Stimulated activated CD8-positive, alpha-beta memory T cell treated with anti-CD3 and anti-CD28 coated beads, Interleukin-12 subunit alpha, Interleukin-12 subunit beta, amount 100 ng/mL, for 1 hour (primary cell): ENCODE measurements at regions not wholly inside any gene's neighbourhood (a gene's known extent, or its start where the extent isn't known, plus 50 kb on each side); places are given as distances from the start of the nearest gene placed in this dataset.
"Not testable (repeated sequence)": the region's sequence is repeated elsewhere in the genome, so short reads cannot be mapped to it uniquely, and the experiment has no call there.

Experiments
- DNase-seq: peaks from one replicate; pipeline ENCODE4 v3.0.0-alpha.2; 2020; ENCODE audit warnings: low read depth

DNA sequence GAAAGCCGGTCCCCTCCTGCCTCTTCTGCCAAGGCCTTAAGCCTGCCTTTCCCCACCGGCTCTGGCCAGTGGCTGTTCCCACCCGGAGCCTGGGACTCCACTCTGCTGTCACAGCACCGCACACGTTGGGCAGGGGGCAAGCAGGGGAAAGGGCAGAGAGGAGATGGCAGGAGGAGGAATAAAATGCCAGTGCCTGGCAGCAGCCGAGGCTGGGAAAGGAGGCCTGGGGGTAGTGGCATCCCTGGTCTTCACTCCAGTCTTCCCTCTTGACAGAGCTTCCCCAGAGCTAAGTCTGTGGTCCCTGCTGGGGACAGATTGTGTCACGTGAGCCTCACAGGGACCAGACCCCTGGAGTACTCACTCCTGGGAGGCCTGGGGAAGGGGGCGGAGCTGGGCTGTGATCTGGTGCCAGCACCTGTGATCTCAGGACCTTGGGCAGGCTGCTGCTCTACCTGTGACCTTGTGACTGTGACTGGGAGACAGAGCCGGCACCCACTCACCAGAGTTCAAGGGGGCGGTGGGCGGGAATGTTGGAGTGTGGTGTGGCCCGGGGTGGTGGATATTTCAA, 97.2 kb upstream of the GSE1 start:
- no peak for DNase-seq

DNA sequence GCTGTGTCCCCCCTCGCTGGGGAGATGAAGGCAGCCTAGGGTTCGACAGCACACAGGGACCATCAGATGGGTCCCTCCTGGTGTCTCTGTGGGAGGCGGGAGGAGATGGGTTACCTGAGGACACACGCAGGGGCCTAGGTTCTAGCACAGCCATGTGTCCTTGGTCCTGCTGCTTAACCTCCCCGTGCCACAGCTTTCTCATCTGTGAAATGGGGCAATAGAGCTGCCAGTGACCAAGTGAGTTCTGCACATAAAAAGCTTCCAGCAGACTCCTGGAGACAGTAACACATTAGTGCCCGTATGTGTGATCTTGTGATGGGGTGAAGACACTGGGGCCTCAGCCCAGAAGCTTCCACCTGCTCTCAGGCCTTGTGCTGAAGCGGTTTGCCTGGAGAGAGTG, 96.0 kb upstream of the GSE1 start:
- no peak for DNase-seq

DNA sequence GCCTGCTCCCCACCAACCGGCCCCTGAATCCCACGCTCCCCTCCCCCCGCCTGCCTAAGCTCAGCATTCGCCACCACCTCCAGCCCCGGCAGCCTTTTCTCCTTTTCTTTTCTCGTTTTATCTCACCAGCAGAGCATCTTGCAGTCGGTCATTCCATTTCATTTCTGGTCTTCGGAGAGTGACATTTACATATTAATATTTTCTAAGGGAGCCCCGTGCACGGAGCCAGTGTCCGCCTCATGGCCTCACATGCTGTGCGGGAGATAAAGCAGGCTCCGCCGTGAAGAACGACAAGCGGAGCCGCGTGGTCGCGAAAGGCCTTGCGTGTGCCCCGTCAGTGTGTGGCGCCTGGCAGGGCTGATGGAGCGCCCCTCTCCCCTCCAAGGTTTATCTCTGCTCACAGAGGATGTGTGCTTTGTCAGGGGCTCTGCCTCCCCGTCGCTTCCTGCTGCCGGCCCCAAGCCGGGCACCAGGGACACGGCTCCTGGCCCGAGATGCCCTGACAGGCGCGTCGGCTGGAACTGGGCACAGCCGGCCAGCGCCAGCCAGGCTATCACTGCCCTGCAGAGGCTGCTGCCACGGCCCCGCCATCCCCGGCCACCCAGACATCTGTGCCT, 95.5 kb upstream of the GSE1 start:
- no peak for DNase-seq

DNA sequence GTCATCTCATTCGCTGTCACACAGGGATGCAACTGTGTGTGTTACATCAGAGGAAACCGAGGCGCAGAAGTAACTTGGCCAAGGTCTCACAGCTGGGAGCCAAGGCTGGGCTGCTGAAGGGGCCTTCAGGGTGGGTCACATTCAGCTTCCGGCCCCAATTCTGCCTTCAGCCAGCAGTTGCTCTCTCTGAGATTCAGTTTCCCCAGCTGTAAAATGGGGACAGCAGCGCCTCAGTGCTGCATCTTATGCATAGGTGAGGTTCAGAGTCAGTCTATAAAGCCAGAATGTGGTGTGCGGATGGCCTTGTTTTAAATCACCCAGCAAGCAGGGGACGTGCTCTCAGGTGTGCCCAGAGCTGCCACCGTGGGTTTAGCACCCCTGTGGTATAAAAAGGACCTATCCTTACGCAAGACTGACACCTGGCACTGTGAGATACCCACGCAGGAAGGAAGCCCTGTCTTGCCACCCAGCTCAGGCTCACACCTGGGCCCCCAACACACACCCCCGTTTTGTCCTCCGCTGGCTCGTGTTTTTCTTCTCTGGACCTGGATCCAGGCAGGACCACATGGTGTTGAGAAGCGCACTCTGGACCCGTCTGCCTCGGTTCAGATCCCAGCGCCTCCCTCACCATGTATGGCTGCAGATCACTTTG, 94.6 kb upstream of the GSE1 start:
- no peak for DNase-seq

DNA sequence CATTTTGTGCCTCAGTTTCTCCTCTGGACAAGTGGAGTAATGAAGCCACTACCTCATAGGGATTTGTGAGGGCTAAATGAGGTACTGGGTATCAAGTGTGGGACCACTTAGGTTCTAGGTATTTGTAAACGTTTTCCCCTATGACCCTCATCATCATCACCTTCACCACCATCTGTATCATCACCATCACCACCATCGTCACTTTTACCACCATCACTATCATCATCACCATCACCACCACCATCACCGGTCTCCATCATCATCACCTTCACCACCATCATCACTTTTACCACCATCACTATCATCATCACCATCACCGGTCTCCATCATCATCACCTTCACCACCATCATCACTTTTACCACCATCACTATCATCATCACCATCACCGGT, 94.1 kb upstream of the GSE1 start:
- DNase-seq: not testable (repeated sequence)

DNA sequence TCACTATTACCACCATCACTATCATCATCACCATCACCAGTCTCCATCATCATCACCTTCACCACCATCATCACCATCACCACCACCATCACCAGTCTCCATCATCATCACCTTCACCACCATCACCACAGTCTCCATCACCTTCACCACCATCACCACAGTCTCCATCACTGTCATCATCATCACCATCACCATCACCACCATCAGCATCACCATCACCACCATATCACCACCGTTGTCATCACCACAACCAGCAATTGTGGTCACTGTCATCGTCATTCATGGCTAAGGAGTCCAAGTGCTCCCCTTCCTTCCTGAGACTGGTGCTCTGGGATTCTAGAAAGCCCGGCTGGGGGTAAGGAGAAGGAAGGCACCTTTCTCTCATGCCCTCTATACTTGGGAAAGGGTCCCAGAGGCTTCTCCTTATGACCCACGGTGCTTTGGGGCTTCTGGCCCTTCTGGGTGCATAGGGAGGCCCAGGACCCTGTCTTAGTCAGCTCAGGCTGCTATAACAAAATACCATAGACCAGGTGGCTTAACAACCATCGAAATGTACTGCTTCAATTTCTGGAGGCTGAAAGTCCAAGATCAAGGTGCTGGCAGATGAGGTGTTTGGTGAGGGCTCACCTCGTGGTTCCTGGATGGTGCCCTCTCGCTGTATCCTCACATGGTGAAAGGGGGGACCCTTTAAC, 93.4 kb upstream of the GSE1 start:
- no peak for DNase-seq

DNA sequence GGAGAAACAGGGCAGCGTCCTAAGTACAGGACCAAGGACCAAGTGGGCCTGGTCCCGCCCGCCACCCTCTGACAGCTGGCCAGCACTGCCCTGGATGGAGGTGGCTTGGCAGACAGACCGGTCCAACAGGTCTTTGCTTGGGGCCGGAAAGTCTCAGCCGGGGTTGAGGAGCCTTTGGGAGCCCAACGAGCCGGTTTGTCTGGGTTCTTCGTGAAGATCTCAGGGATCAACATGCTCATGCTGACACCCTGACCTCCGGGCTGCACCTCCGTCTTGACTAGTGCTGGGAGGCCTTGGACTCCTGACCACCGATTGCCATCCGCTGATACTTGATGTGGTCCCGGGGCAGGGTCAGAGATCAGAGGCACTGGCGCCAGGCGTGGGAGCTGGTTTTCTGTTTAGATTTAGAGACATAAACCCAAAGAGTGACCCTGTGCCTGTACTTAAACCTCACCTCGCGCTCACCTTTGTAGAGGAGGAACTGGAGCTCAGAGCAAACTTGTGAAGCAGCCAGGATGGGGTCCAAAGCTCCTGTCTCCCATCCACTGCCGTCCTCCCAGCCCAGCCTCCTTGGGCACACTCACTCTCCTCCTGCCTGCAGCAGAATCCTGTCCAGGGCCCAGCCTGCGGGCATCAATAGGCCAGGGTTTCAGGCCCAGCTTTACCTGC, 92.1 kb upstream of the GSE1 start:
- DNase-seq: no peak

DNA sequence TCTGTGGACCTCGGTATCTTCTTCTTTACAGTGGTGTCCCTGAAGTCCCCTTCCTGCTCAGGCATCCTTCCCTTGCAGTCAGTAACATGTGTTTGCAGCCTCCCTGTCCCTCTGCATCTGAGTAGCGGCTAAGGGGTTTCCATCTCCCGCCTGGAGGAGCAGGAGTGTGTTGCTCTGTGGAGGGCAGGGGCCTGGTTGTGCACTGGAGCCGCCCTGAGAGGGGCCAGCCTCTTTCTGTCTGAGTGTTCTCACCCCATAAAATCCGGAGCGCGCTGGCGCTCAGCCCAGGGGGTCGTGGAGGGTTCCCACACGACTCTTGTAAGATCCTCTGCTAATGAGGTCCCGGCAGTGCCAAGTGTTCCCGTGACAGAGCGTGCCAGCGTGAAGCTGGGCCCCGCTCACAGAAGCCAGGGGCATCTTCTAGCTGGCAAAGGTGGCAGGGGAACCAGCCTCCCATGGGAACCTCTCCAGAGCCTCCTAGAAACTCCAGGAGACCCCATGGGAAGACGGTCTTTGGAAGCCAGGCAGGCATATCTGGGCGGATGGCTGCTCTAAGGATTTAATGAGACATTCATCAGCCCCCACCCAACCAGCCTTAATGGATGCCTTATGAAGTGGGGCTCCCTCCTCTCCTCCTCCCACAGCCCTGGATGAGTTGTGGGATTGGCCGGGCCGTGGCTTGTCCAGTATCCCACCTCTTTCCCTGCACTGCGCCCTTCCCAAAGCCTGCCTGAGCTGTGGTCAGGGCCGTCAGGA, 91.4 kb upstream of the GSE1 start:
- DNase-seq: no peak

DNA sequence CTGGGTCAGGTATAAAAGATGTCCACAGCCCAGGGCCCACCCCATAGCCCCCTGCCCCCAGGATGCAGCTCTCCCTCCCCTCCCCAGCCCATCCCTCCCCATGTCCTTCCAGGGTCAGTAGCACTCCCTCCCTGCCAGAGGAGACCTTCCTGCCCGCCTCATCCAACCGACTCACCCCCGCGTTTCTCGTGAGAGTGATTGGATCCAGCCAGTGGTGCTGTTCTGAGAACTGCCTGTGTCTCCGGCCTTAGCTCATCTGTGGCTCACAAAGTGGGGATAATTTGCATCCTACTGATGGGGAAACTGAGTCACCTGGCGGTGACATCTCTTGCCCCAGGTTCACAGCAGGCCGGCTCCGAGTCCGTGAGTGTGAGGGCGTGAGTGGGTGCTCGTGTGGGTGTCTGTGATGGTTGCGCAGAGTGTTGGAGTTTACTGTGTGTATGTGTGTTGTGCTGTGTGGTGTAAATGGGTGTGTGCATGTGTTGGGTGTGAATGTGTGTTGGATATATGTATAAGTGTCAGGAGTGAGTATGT, 90.7 kb upstream of the GSE1 start:
- no peak for DNase-seq

DNA sequence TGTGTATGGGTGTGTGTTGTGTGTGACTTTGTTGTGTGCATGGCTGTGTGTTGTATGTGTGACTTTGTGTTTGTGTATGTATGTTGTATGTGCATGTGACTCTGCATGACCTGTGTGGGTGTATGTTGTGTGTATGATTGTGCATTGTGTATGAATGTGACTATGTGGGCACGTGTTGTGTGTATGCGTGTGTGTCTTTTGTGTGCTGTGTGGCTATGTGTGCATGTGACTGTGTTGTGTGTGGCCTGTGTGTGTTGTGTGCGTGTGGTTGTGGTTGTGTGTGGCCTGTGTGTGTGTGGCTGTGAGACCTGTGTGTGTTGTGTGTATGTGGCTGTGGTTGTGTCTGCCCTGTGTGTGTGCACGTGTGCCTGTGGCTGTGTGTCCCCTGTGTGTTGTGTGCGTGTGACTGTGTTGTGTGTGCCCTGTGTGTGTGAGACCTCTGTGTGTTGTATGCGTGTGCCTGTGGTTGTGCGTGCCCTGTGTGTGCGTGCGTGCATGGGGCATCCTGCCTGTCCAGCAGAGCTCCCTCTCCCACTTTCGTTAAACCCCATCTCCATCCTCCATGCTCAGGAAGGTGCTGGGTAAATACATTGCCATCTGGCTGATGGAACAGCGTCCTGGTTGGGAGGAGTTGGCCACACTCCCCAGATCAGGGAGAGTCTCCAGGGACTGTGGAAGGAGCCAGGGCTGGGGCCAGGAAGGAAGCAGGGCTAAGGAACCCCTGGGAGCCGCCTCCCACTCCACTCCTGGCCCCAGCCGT, 90.1 kb upstream of the GSE1 start:
- DNase-seq: no peak

DNA sequence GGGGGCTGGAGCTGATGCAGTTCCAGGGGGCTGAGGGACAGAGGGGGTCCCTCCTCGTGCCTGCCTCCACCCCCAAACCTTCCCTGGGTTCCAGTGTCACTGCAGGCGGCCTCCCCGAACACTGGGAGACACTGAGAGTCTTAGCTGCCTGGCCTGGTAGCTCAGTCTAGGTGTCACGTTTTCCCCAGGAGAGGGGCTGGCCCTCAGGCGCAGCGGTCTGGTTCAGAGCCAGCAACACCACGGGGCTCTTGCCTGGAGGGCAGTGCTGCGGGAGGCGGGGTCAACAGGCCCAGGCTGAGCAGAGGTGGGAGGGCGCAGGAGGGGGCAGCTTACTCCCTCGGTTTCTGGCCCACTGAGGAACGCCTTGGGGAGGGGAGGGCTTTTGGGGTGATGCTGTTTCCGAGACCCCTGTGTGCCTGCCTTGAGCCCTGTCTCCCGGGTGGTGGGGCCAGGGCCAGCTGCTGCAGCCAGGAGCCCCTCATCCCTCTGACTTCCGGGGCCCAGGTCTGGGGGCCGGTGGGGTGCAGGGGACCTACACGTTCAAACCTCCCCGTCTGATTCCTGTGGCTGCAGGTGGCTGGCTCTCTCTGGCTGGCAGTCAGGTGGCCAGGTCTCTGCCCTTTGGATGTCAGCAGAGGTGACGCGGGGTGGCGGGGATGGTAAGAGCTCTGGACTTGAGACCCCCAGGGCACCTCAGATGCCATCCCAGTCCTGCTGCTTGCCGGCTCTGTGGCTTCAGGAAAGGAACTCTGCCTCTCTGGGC, 89.3 kb upstream of the GSE1 start:
- no peak for DNase-seq

DNA sequence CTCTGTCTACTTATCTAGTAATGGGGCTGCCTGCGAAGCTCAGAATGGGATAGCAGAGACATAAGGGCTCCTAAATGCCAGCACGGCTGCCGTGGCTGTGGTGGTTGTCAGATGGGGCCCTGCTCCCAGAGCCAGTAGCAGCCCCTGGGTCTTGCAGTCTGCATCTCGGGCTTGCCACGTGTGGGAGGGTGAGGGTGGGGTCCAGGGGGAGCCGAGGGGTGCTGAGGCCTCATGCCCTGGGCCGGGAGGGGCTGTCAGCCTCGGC, 88.8 kb upstream of the GSE1 start:
- no peak for DNase-seq

DNA sequence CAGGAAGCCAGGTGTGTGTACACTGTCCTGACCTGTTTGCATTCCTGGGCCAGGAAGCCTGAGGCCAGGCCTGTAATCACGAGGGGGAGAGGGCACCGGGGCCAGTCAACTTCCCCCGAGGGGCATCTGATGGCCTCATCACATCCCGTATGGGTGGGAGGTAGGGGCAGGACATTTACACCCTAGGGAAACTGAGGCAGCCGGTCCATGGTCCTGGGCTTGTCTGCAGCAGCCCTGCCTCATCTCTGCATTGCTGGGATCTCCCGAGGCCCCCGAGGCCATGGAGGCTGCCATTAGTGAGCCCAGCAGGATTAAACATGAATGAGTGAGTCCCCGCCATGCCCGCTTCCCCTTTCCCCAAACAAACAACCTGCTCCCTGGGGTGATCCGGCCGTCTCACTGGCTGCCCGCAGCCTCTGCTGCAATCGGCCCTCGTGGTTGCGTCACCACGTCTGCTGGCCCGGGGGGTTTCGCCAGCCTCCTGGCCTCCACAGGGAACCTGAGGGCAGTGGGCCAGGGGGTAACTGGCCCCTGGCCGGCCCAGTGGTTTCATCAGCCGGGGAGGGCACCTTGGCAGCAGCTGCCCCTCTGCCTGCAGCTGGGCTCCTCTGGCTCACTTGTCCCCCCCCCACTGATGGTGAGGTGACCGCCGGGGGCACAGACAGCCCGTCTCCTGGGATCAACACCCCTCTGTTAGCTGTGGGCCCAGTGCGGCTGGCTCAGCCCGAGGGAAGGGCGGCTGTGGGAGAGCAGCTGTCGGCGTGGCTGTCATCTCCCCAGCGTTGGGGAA, 88.3 kb upstream of the GSE1 start:
- no peak for DNase-seq

DNA sequence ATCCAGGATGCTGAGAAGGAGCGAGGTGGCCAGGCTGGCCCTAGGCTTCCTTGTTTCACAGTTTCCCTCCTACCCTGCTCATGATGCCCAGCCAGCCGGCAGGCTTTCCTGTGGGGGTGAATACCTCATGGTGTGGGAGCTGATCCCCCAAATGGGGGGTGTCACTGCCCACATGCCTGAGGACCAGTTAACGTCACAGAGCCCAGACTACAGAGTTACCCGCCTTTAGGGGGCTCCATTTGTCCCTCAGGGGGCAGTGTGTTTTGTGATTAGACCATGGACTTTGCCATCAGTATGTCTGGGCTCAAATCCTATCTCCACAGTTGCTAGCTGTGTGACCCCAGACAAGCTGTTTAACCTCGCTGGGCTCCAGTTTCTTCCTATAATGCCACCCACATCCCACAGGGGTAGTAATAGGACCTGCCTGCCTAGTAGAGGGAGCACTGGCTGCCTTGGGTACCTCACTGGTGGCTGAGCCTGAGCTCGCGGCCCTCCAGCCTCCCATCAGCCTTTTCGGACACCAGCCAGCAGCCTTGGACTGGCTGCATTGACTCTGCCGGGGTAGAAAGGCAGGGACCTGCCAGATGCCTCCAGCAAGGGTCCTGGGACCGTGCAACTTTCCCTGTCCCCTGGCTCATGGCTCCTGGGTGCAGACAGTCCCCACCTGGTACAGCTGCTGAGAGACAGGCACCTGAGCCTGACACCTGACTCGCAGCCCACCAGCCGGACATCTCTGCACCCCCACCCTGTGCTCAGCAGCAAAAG, 87.5 kb upstream of the GSE1 start:
- DNase-seq: no peak

DNA sequence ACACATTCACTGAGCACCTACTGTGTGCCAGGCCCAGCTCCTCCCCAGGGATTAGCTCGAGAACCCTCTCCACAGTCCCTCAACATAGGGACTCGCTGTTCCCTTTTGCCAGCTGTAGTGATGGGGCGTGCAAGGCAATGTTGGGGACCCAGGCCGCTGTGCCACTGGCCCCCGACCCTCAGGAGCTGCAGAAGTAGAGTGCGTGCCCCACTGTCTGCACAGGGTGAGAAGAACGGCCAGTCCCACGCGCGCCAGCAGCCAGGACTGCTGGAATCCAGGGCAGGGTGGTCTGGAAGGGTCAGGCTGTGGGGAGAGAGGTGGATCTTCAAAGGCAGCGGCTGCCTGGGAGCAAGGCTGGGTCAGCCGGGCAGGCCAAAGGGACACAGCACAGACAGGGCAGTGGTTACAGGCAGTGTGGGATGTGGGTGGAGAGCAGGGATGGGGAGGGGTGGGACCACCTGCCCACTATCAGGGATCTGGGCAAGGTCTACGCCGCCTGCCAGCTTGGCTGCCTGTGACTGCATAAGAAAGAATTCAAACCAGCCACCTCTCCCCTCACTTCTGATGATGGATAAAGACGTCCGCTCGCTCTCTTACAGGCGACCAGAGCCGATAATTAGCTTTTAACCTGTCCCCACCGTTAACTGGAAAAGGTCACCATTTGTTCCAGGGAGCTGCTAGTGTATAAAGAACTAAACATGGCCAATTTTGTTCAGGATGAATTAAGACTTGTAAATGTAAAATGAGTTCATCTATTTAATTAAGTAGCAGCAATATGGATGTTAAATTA, 86.7 kb upstream of the GSE1 start:
- DNase-seq: no peak

DNA sequence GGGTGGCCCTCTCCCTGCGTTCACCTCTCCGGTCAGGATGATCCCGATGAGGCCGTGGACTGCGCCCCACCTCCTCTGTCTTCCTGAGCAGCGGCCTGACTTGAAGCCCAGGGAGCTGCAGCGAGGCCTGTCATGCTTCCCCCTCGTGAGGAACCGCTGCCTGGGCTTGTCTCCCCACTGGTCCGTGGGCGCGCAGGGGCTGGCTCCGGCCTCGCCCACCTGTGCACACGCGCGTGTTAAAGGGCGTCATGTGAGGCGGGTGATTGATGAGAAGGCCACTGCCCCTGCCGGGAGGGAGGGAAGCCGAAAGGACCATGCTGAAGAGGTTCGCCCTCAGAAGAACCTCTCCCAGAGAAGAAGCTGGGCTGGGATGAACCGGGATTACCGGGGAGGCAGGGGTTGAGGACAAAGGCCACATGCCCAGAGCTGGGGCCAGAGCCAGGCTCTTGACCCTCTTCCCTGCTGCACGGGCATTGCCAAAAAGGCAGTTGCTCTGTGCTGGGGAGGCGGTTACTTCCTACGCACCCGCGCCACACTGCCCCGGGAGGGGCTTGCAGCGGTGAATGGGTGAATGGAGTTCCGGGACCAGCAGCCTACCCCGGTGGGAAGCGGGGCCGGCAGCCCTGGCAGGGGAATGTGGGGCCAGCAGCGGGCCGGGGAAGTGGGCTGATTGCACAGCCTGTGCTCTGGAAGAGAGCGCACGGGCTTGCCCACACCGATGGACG, 85.9 kb upstream of the GSE1 start:
- DNase-seq: no peak

DNA sequence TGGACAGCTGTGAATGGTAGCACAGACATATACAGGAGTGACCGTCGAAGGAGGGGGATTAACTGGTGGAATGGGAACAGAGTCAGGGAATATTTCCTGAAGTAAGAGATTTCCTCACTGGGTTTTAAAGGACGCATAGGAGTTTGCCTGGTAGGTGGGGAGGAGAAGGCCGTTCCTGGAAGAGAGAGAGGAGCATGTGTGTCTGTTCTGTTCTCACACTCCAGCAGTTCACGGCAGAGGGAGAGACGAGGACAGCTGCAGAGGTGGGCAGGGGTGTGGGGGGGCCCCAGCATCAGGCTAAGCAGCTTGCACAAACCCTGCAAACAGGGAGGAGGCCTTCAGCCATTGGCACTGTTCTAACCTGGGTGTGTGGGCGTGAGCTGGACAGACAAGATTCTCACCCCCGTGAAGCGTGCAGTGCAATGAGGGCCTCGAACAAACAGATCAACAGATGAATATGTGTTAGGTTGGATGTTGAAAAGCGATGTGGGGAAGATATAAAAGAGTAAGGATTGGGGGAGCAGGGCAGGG, 85.3 kb upstream of the GSE1 start:
- no peak for DNase-seq
